ENCODE measurements at regions not wholly inside any gene's neighbourhood (a gene's known extent, or its start where the extent isn't known, plus 50 kb on each side); places are given as distances from the start of the nearest gene placed in this dataset.

- peaks cover 23% of the 10 kb centered on the region for H3K36me3 Mint-ChIP-seq
- peaks cover 6% of the 10 kb centered on the region for H3K9me3 Mint-ChIP-seq (ENCODE audit: low read depth)
- H3K4me1 Mint-ChIP-seq (ENCODE audit: low read depth), result no peaks in the 10 kb centered on the region
- H3K27me3 Mint-ChIP-seq, result no peaks in the 10 kb centered on the region
- H3K27ac Mint-ChIP-seq, result no peak overlapping the region
- H3K4me3 Mint-ChIP-seq, result no peak overlapping the region
Measured at GRCh38 chr14:86022031-86022629, 492.2 kb downstream of the FLRT2 start.

- peaks cover 21% of the 10 kb centered on the region for H3K36me3 Mint-ChIP-seq
- no peak overlapping the region for H3K4me3 Mint-ChIP-seq
- H3K9me3 Mint-ChIP-seq (ENCODE audit: low read depth), result peaks cover 6% of the 10 kb centered on the region
- H3K27me3 Mint-ChIP-seq, result no peaks in the 10 kb centered on the region
- no peak overlapping the region for H3K27ac Mint-ChIP-seq
- no peaks in the 10 kb centered on the region for H3K4me1 Mint-ChIP-seq (ENCODE audit: low read depth)
Measured at GRCh38 chr14:86020841-86021240, 490.9 kb downstream of the FLRT2 start.

- H3K36me3 Mint-ChIP-seq, result peaks cover 10% of the 10 kb centered on the region
- H3K27me3 Mint-ChIP-seq, result no peaks in the 10 kb centered on the region
- H3K9me3 Mint-ChIP-seq (ENCODE audit: low read depth), result no peaks in the 10 kb centered on the region
- H3K4me1 Mint-ChIP-seq (ENCODE audit: low read depth), result no peaks in the 10 kb centered on the region
- no peak overlapping the region for H3K27ac Mint-ChIP-seq
- no peak overlapping the region for H3K4me3 Mint-ChIP-seq
Measured at GRCh38 chr14:86015941-86016340, 486.0 kb downstream of the FLRT2 start.

GRCh38 chr14:86015511-86015910 lies 485.6 kb downstream of the FLRT2 start:
- Mint-ChIP-seq H3K4me3 (no peak overlapping the region), H3K4me1 (ENCODE audit: low read depth) (no peaks in the 10 kb centered on the region), H3K9me3 (ENCODE audit: low read depth) (no peaks in the 10 kb centered on the region), H3K27me3 (no peaks in the 10 kb centered on the region), H3K27ac (no peak overlapping the region), H3K36me3 (peaks cover 7% of the 10 kb centered on the region)

GRCh38 chr14:86013641-86014040 lies 483.7 kb downstream of the FLRT2 start:
- Mint-ChIP-seq H3K9me3 (ENCODE audit: low read depth) (no peaks in the 10 kb centered on the region), H3K27ac (no peak overlapping the region), H3K27me3 (no peaks in the 10 kb centered on the region), H3K36me3 (peaks cover 7% of the 10 kb centered on the region), H3K4me1 (ENCODE audit: low read depth) (no peaks in the 10 kb centered on the region), H3K4me3 (no peak overlapping the region)

- H3K27ac Mint-ChIP-seq, result no peak overlapping the region
- H3K4me1 Mint-ChIP-seq (ENCODE audit: low read depth), result no peaks in the 10 kb centered on the region
Measured at GRCh38 chr14:86012461-86012860, 482.5 kb downstream of the FLRT2 start.

GRCh38 chr14:86003998-86004397 lies 474.1 kb downstream of the FLRT2 start:
- Mint-ChIP-seq H3K9me3 (ENCODE audit: low read depth) (no peaks in the 10 kb centered on the region), H3K36me3 (peaks cover 8% of the 10 kb centered on the region), H3K4me3 (no peak overlapping the region), H3K27ac (no peak overlapping the region), H3K27me3 (no peaks in the 10 kb centered on the region), H3K4me1 (ENCODE audit: low read depth) (no peaks in the 10 kb centered on the region)

More at GRCh38 chr14:86012461-86012860, 482.5 kb downstream of the FLRT2 start:
- H3K9me3 Mint-ChIP-seq (ENCODE audit: low read depth), result no peaks in the 10 kb centered on the region
- H3K27me3 Mint-ChIP-seq, result no peaks in the 10 kb centered on the region
- peaks cover 3% of the 10 kb centered on the region for H3K36me3 Mint-ChIP-seq
- no peak overlapping the region for H3K4me3 Mint-ChIP-seq

- Mint-ChIP-seq H3K4me3 (no peak overlapping the region), H3K27ac (no peak overlapping the region), H3K9me3 (ENCODE audit: low read depth) (no peaks in the 10 kb centered on the region), H3K4me1 (ENCODE audit: low read depth) (peaks cover 2% of the 10 kb centered on the region), H3K36me3 (peaks cover 3% of the 10 kb centered on the region), H3K27me3 (no peaks in the 10 kb centered on the region)
Measured at GRCh38 chr14:85996551-85996950, 466.6 kb downstream of the FLRT2 start.

- no peaks in the 10 kb centered on the region for H3K9me3 Mint-ChIP-seq (ENCODE audit: low read depth)
- H3K36me3 Mint-ChIP-seq, result peaks cover 22% of the 10 kb centered on the region
- no peaks in the 10 kb centered on the region for H3K27me3 Mint-ChIP-seq
- H3K4me3 Mint-ChIP-seq, result no peak overlapping the region
- H3K27ac Mint-ChIP-seq, result no peak overlapping the region
- peaks cover 2% of the 10 kb centered on the region for H3K4me1 Mint-ChIP-seq (ENCODE audit: low read depth)
Measured at GRCh38 chr14:85991156-85991555, 461.2 kb downstream of the FLRT2 start.

GRCh38 chr14:85987907-85988306 lies 458.0 kb downstream of the FLRT2 start:
- Mint-ChIP-seq H3K9me3 (ENCODE audit: low read depth) (peaks cover 7% of the 10 kb centered on the region), H3K4me1 (ENCODE audit: low read depth) (no peaks in the 10 kb centered on the region), H3K27me3 (no peaks in the 10 kb centered on the region), H3K36me3 (peaks cover 29% of the 10 kb centered on the region), H3K27ac (no peak overlapping the region), H3K4me3 (no peak overlapping the region)

- no peaks in the 10 kb centered on the region for H3K4me1 Mint-ChIP-seq (ENCODE audit: low read depth)
- peaks cover 29% of the 10 kb centered on the region for H3K36me3 Mint-ChIP-seq
- H3K4me3 Mint-ChIP-seq, result no peak overlapping the region
- no peak overlapping the region for H3K27ac Mint-ChIP-seq
- H3K27me3 Mint-ChIP-seq, result no peaks in the 10 kb centered on the region
- peaks cover 9% of the 10 kb centered on the region for H3K9me3 Mint-ChIP-seq (ENCODE audit: low read depth)
Measured at GRCh38 chr14:85987292-85987691, 457.3 kb downstream of the FLRT2 start.

GRCh38 chr14:85978582-85979250 lies 448.8 kb downstream of the FLRT2 start:
- peaks cover 12% of the 10 kb centered on the region for H3K36me3 Mint-ChIP-seq

GRCh38 chr14:85974602-85975001 lies 444.7 kb downstream of the FLRT2 start:
- no peaks in the 10 kb centered on the region for H3K4me1 Mint-ChIP-seq (ENCODE audit: low read depth)
- no peak overlapping the region for H3K27ac Mint-ChIP-seq
- H3K9me3 Mint-ChIP-seq (ENCODE audit: low read depth), result peaks cover 11% of the 10 kb centered on the region
- H3K4me3 Mint-ChIP-seq, result no peak overlapping the region
- H3K36me3 Mint-ChIP-seq, result peaks cover 32% of the 10 kb centered on the region
- H3K27me3 Mint-ChIP-seq, result no peaks in the 10 kb centered on the region

More at GRCh38 chr14:85978582-85979250, 448.8 kb downstream of the FLRT2 start:
- Mint-ChIP-seq H3K4me1 (ENCODE audit: low read depth) (no peaks in the 10 kb centered on the region), H3K9me3 (ENCODE audit: low read depth) (peaks cover 3% of the 10 kb centered on the region), H3K4me3 (no peak overlapping the region), H3K27me3 (no peaks in the 10 kb centered on the region), H3K27ac (no peak overlapping the region)

GRCh38 chr14:85963486-85963885 lies 433.5 kb downstream of the FLRT2 start:
- H3K27ac Mint-ChIP-seq, result no peak overlapping the region
- H3K4me3 Mint-ChIP-seq, result no peak overlapping the region
- H3K4me1 Mint-ChIP-seq (ENCODE audit: low read depth), result no peaks in the 10 kb centered on the region
- H3K36me3 Mint-ChIP-seq, result peaks cover 9% of the 10 kb centered on the region
- peaks cover 7% of the 10 kb centered on the region for H3K9me3 Mint-ChIP-seq (ENCODE audit: low read depth)
- H3K27me3 Mint-ChIP-seq, result no peaks in the 10 kb centered on the region

GRCh38 chr14:85960756-85961155 lies 430.8 kb downstream of the FLRT2 start:
- Mint-ChIP-seq H3K27me3 (no peaks in the 10 kb centered on the region), H3K27ac (no peak overlapping the region), H3K4me1 (ENCODE audit: low read depth) (no peaks in the 10 kb centered on the region), H3K36me3 (peaks cover 7% of the 10 kb centered on the region), H3K9me3 (ENCODE audit: low read depth) (no peaks in the 10 kb centered on the region), H3K4me3 (no peak overlapping the region)

GRCh38 chr14:85959063-85959462 lies 429.1 kb downstream of the FLRT2 start:
- Mint-ChIP-seq H3K27ac (no peak overlapping the region), H3K4me3 (no peak overlapping the region), H3K9me3 (ENCODE audit: low read depth) (no peaks in the 10 kb centered on the region), H3K36me3 (peaks cover 9% of the 10 kb centered on the region), H3K27me3 (no peaks in the 10 kb centered on the region), H3K4me1 (ENCODE audit: low read depth) (no peaks in the 10 kb centered on the region)
